Endometrium (tissue), 2 donors: ENCODE measurements at regions not wholly inside any gene's neighbourhood (a gene's known extent, or its start where the extent isn't known, plus 50 kb on each side); places are given as distances from the start of the nearest gene placed in this dataset.

ENCODE experiments used
- FAIRE-seq: peaks from 2 replicates; lab custom pipeline; 2012; peaks lifted over from hg19 to GRCh38; lab: Jason Lieb, UNC
- donor health status: control.
- donor health status: control.

DNA sequence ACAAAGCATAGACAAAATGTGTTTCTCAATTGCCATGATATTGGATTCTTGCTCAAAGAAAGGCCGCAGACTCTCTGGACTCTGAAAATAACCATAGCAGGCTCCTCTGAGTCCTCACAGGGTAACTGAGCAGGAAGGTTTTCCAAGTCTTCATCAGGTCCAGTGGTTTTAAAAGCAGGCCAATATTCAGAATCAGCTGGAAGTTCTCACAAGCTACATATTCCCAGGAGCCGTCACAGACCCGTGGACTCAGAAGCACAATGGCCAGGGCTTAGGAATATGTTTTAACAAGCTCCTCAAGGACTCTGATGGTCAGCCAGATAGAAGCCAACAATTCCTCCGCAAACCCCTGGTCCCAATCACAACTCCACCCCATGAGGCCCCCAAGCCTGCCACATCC is 256.1 kb upstream of the ADAMTS9 start:
- FAIRE-seq = no peak

DNA sequence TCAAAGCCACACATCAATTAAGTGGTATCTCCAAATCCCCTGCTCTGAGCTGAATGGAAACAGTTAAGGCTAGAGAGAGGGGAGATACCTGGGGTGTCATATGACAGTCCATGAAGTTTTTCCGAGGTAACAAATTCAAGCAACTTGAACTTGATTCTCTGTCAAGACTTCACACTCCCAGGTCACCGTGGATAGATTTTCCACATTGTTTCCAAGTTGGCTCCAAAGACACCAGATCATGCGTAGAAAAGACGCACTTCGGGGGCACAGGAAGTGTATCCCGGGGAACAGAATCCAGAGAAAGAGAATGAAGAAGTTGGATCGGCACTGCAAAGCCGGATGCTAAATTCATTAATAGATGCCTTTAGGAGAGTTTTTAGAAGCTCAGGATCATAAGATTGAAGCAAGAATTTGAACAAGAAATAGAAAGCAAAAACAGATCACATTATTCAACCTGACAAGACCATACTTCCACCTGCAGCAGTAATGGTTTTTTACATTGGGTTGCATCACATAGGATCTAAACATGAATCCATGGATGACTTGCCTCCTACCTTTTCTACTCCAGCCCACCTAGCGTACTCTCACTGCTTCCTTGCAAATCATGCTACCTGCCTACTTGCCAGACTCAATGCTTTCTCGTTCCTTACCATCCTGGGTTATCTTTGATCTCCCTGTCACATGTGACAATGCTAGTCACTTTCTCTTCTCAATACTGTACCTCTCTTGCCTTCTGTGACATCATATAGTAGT is 253.0 kb upstream of the ADAMTS9 start:
- no peak for FAIRE-seq

DNA sequence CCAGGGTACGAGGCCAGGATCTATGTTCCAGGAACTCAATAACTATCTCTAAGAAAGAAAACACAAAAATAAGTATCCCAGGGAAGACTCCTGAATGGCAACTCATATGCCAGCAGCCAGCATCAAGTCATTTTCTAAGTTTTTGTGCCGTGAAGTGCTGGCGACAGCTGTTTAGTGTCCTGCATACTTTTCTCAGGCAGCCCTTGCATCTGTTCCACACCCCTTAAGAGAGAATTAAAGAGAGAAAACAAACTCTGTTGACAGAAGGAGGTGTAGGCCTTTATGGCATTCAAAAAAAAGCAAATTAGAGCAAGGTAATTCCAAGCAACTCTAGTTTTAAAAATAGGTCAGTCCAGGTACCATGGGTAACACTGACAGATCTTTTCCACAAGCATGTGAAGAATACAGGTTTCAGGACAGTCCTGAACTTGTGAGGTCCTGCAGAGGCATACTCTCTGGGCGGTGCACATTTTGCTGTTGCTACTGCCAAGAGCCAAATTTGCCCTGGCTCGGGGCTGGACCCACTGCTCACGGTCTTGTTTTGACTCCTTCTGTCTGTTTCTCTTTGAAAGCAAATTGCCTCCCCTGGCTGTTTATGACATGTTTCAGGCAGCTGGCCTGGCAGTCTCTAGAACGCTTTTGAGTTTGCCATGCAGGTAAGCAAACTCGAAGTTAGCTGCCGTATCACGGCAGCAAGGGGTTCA is 252.1 kb upstream of the ADAMTS9 start:
- FAIRE-seq = no peak

DNA sequence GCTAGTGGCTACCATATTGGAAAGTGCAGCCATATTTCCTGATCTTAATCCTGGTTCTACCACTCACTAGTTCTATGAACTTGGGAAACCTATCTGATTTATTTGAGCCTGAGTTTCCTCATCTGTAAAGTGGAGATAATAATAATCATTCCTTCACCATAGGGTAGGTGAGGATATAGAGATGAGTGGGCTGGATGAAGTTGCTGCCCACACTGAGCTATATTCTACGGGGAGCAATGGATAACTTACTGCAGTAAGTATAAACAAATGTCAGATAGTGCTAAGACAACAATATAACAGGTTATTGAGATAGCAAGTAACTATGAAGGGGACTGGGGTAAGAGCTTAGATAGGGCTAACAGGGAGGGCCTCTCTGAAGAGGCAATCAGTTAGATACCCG is 251.5 kb upstream of the ADAMTS9 start:
- FAIRE-seq = no peak

DNA sequence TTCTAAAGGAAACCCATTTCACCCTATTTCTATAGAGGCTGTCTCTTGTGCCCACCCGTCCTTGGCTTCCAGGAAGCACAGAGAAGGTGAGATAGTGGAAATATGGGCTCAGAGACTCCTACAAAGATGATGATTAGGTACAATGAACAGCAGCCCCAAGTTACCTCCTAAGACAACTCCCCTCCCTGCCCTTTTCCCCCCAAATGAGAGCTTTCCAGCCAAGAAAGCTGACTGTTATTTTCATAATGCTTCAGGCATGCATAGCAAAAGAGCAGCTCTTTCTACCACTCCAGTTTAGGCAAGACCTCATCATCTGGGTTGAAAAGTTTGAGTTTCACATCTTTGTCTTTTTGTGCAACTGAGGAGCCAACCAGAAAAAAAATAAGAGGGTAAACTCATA is 248.8 kb upstream of the ADAMTS9 start:
- no peak for FAIRE-seq

DNA sequence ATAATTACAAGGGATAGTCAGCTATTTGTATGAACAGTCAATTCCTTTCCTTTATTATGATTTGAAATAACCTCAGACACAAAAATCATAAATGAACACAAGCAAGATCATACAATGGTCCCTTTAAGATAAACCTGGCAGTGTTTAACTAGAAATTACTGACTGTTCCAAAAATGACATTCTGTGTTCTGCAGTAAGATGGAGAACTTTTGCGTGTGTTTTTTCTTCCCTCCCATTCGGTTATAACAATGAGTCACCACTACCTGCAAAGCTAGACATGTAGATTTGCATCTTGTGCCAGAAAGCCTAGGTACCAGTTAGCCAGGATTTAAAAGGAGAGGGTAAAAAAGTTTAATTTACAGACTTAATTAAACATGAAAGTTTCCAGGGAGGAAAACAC is 248.2 kb upstream of the ADAMTS9 start:
- no peak for FAIRE-seq

DNA sequence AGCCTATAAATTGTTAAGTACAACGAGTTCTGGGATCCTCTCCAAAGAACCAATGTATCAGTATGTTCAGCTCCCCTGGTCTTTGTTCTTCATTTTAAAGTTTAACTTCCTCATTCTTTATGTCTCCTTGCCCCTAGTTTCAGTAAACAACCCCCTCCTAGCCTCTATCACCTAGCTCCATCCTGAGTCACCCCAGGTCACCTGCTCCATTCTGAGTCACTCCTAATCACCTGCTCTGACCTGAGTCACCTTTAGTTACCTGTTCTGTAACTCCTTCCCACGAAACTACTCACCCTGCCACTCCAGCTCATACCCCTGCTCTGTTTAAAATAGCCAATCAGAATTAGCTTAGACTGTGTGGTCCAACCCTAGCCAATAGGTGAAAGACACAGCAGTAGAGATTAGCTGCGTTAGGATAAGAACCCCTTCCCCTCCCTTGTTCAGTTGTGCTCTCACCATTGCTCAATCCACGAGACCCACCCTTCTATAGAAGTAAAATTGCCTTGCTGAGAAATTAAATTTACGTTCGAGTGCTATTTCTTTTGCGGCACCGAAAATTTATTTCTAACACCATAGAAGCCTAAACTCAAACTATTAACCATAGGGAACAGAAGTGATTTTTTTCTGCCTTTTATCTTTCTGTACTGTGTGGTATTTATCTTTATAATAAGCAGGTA is 245.0 kb upstream of the ADAMTS9 start:
- no peak for FAIRE-seq

DNA sequence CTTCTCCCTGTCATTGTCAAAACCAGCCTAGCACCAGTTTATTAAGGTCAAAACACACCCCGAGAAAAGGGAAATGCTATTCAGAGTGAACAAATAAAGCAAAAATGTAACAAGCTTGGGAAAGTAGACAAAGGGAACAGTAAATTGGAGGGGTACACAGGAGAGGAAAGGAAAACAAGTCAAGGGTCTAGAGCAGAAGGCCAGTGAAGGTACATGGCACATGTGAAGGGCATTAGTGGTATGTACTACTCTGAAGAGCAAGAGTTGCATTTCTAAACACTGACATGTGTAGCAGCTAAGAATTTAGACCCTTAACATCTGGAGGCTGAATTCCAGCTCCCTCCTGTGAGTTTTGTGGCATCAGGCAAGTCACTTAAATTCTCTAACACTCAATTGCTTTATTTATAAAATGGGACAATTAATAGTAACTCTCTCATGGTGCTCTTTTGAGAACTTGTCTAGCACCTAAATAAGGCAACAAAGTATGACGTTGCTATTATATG is 244.3 kb upstream of the ADAMTS9 start:
- no peak for FAIRE-seq

DNA sequence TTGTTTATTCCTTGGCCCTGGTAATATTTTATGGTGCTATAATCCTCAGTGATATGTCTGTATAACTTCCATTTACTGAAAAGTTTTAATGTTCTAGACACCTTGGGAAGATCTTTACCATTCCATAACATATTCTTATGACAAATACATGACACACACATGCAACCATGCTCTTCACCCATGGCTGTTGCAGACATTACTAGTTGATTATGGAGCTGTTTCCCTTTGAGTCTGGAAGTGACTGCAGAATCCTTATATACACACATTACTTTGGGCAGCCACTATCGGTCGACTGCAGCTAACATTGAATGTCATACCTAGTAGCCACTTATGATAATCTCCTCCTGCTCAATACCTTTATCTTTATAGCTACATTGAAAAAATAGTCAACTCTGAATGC is 243.1 kb upstream of the ADAMTS9 start:
- FAIRE-seq = no peak

DNA sequence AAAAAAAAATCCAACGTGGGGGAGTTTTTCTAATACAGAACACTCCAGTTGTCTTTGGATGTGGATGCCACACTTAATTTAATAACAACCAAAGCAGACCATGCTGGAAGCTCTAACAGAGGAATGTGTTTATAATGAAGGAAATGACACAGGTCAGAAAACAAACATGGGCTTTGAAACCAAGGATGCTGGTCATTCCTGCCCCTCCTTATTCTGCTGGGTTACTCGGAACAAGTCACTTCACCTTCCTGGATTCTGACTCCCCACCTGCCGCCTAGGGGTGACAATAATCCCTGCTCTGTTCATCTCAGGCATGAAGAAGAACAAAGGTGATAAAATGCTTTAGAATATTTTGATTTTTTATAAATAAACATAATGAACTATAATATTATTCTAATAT is 240.9 kb upstream of the ADAMTS9 start:
- peak; percentile 92 for FAIRE-seq

DNA sequence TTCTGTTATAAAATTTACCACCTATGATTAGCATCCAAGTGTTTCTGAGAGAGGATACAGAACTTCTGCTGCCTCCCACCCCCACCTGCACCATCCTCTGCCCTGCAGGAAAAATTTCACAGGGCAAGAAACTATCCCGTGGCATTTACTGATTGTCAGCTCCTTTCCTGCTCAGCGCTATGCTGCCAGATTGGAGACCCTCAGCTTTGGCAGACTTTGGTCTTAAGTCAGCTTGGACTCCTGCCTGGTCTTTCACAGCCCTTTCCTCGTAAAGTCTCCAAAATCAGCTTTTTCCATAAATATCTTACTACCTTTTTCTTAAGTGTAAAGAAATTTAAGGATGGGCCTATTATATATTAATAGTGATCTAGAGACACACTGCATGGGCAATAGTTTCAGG is 239.9 kb upstream of the ADAMTS9 start:
- peak; percentile 31 for FAIRE-seq

DNA sequence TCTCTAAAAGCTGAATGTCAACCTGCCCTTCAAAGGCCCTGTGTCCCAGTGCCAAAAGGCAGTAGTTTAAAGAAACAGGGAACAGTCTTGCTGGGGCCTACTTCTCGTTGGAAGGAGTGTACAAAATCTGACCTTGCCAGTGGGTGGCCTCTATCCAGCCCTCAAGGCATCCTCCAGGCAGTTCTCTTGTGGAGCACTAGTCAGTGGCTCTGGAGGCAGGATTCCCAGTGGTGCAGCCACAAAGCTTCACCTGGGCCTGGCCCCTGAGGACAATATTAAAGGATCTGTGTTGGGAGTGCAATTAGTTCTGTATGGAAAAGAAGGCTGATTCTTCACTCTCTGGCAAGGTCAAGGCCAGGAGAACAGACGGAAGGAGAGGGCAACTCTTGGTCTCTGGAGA is 237.8 kb upstream of the ADAMTS9 start:
- FAIRE-seq = no peak

DNA sequence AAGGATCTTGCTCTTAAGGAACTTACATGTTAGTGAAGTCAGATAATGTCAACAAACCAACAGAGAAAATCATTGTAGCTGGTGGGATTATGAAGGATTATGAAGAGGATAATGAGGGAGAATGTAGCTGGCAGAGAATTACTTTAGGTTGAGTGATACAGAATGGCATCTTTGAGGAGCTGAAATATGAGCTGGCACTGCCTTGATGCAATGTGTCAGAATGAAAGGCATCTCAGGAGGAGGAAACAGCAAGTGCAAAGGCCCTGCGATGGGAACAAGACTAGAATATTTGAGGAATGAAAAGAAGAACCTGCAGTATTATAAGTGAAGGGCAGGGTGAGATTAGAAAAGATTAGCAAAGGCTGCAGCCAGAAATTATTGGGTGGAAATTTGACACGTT is 237.2 kb upstream of the ADAMTS9 start:
- no peak for FAIRE-seq

DNA sequence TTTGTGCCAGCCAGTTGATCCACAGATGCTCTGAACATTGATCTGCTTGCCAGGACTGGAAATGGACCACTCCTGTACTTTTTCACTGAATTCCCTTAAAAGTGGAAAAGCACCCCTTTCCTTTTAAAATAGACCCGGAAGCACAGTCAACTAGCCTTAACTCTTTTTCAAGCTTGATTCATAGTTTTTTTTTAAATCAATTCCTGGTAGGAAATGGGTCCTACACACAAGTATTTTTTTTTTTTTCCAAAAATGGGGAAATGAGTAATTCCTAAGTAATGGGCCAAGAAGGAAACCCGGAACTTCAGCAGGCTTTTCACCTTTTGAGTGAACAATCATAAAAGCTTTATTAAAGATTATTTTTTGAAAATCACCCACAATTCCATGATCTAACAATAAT is 234.4 kb upstream of the ADAMTS9 start:
- no peak for FAIRE-seq

DNA sequence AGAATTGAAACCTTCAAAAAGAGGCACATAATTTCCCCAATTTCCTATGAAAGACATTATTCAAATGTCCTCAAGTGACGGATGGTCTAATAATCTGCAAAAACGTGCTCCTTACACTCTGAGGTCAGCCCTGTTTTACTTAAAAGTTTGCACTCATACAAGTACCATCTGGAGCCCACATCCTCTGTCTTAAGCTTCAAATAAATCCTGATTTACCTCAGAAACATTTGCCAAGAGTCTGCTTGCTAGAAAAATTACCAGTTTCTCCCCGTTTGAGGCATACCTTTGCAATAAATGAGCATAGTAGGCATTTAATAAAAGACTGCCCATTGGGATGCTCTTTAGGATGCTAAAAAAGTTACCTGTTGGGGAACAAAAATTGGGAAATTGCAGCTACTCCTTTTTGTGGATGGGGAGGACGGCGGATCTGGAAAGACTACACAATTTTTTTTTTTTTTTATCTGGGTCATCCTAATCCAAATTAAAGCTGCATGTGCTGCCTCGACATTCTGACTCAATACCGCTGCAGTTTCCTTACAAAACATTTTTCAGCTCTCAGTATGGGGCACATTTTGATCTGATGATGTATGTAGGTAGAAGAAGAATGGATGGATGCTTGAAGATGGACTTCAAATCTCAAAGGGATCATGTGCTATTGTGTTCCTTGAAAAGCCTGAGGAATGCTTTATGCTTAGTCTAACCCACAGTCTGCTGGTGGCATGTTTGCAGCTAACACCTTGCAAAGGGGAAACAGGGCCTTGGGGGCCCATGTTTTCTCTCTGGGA is 233.7 kb upstream of the ADAMTS9 start:
- FAIRE-seq = no peak

DNA sequence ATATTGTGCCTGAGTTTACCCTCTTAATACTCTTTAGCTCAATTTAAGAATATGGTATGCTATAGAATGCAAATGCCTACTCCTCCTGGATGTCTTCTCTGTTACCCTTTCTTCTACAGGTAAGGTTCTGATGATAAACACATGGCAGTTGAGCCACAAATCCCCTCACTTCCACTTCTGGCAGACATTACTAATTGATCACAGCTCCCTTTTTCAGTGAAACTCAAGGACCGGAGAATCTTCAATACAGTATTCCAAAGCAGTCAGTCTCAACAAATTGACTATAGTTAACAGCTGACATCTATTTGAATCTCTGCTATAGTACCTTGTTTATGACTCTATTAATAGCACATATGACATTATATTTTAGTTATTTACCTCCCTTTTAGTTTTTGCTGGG is 232.1 kb upstream of the ADAMTS9 start:
- no peak for FAIRE-seq

DNA sequence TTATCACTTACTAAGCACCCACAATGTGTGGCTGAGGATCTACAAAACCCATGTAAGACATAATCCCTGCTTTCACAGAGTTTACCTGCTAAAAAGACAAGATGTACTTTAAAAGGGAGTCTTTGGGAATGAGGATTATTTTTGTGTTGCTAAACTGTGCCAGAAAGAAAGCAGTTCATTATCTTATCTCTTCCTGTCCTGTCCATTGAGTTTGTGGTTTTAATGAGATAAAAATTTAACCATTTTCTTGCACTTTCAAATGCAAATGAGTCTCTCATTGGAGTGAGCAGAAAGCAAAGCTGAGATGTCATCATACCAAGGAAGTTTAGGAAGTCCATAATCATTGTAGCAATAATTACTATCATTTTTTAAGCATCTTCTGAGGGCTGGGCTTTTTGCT is 231.2 kb upstream of the ADAMTS9 start:
- FAIRE-seq = no peak

DNA sequence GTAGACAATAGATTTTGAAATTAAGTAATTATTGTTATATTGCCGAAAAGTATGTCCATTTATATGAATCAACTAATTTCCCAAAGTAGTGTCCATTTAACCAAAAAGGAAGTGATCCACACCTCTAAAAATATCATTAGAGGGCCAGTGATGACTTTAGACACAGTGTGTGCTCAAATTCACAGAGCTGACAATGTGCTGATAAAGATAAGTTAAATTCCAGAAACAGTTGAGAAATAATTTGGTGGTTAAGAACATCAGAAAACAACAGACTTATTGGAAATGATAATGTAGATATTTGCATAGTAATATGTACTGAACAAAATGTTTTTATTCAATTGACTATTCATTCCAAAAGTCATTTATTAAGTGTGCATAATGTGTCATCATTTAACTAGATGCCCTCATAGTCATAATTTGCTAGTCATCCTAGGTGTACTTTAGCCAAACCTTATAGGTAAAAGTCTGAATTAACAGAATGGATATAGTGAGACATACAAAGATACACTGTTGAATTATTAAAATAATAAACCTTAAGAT is 230.2 kb upstream of the ADAMTS9 start:
- no peak for FAIRE-seq

DNA sequence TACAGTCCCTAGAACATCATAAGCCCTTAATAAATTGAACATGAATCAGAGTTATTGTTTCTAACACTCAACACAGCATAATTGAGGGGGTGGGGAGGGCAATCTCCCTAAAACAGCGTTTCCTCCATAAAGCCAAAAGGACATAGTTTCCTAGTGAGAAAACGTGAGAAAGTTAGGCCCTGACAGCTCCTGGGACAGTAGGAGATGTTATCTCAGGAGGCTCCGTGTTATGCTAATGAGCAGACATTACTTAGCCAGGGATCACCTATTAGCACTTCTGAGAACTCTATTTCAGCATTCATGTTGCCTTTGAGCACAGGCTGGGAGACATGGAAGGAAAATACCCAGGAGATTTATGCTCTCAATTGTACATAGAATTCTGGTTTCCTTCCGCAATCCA is 229.1 kb upstream of the ADAMTS9 start:
- FAIRE-seq = no peak

DNA sequence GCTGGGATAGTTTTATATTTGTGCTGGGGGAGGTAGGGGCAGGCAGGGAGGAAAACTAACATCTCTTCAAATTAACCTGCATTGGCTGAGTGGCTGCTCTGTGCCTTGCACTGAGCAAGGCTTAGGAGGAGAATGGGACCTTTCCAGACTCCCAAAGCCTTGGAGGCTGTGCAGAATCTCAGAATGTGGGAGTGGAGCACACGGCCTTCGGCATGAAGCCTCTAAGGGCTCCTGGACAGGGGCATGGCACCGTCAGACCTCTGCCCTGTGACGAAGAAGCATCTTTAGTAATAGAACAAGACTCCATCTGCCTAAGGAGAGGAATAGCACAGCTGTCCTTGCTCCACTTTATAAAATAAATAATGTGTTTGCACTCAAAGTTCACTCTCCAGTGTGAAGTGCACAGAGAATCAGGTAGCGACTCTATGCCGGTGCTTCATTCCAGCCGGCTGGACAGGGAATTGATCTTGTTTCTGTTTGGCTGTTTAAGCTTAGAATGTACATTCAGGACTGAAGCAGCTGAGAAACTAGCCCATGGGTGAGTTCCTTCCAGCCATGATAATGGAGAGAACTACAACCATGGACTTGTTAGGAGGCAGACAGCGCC is 228.5 kb upstream of the ADAMTS9 start:
- FAIRE-seq = no peak

DNA sequence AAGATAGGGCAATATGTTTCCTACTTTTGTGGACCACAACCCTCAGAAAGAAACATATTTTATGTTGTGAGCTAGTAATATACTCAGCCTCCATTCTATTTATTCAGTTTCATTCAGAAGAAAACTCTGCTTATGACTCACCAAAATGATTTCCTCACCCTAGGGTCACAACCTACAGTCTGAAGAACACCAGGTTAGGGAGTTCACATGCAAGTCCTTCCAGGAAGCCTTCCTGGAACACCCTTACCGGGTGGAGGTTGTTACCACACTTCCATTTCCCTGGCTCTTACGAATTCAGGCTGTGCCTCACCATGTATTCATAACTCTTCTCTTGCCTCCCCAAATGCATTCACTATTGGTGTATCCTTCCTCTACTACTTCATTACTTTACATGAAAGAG is 228.0 kb upstream of the ADAMTS9 start:
- no peak for FAIRE-seq

DNA sequence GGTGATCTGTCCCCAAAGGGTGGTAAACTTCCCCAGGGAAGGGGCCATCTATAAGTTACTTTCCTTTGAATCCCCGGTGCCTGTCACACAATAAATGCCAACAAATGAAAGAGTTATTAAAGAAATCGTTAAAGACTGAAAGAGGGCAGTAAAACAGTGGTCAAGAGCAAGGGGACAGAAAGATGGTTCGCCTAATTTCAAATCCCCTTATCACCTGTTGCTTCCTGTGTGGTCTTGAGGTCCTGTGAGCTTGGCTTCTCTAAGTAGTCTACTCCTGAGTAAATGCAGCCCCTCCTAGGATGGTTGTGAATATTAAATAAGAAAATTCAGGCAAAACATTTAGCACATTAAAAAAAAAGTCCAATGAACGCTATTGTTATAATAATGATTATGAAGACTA is 225.7 kb upstream of the ADAMTS9 start:
- no peak for FAIRE-seq
